H1 (cell line): ENCODE measurements at regions not wholly inside any gene's neighbourhood (a gene's known extent, or its start where the extent isn't known, plus 50 kb on each side); places are given as distances from the start of the nearest gene placed in this dataset.
A peak's percentile ranks its signal among the peaks of the same experiment; 100 is the strongest.

Experiments used
- BRCA1 ChIP-seq: IDR thresholded peaks from 2 replicates; pipeline ENCODE4 v1.6.1; 2012; ENCODE audit warnings: low read depth, low read length, improper control_type of control experiment
- EZH2 ChIP-seq: fragments of 200-600 bp; sonication (generic); IDR thresholded peaks from 2 replicates; pipeline ENCODE4 v1.7.1; 2012; ENCODE audit warnings: low read depth, mild to moderate bottlenecking, moderate library complexity, low read length, inconsistent platforms; ENCODE audit not compliant: severe bottlenecking
- KDM1A ChIP-seq: fragments of 200-600, 300-600 bp; sonication (generic); IDR thresholded peaks from 2 replicates; pipeline ENCODE4 v1.7.1; 2016; ENCODE audit warnings: mild to moderate bottlenecking, low read length, borderline replicate concordance
- NANOG ChIP-seq: IDR thresholded peaks from 2 replicates; pipeline ENCODE4 v1.6.1; 2011; ENCODE audit warnings: low read length, low read depth, mild to moderate bottlenecking, inconsistent platforms; ENCODE audit not compliant: insufficient read depth, poor library complexity, severe bottlenecking
- PHF8 ChIP-seq: fragments of 200-600 bp; sonication (generic); conservative IDR thresholded peaks from 2 replicates; pipeline ENCODE4 v1.7.1; 2012; ENCODE audit warnings: low read depth, mild to moderate bottlenecking, inconsistent platforms, low read length, moderate library complexity
- POLR2A ChIP-seq, 2 experiments: IDR thresholded peaks; 1 replicate in 1 of 2; 2 replicates in 1 of 2; pipeline ENCODE4 v1.6.1; 2011; ENCODE audit warnings: low read depth in 2 of 2, low read length in 2 of 2, mild to moderate bottlenecking in 2 of 2; ENCODE audit errors: control extremely low read depth in 1 of 2
- POLR2AphosphoS5 ChIP-seq: IDR thresholded peaks from 2 replicates; pipeline ENCODE4 v1.6.1; 2011; ENCODE audit warnings: low read depth, low read length
- RAD21 ChIP-seq, 2 experiments: IDR thresholded peaks in 1 of 2; conservative IDR thresholded peaks in 1 of 2; 2 replicates each; pipeline ENCODE4 v1.6.1; 2011; ENCODE audit warnings: low read depth in 2 of 2, low read length in 2 of 2, improper control_type of control experiment in 1 of 2, inconsistent platforms in 1 of 2, mild to moderate bottlenecking in 1 of 2, moderate library complexity in 1 of 2
- SIN3A ChIP-seq, 2 experiments: IDR thresholded peaks in 1 of 2; conservative IDR thresholded peaks in 1 of 2; 2 replicates each; pipeline ENCODE4 v1.6.1; 2011 to 2012; ENCODE audit warnings: low read length in 2 of 2, improper control_type of control experiment in 1 of 2, low read depth in 1 of 2, mild to moderate bottlenecking in 1 of 2
- SIX5 ChIP-seq: IDR thresholded peaks from 2 replicates; pipeline ENCODE4 v1.6.1; 2011; ENCODE audit warnings: mild to moderate bottlenecking, low read depth, low read length
- TEAD4 ChIP-seq: IDR thresholded peaks from 2 replicates; pipeline ENCODE4 v1.6.1; 2012; ENCODE audit warnings: low read depth, low read length, inconsistent platforms, mixed read lengths
- TF ChIP-seq, protein P1 (sequence below), 3 experiments: IDR thresholded peaks; 1 replicate in 2 of 3; 2 replicates in 1 of 3; pipeline versions ENCODE4 v1.5.1 to v1.6.1; 2011; ENCODE audit warnings: low read length in 3 of 3, mild to moderate bottlenecking in 3 of 3, inconsistent platforms in 2 of 3, low read depth in 1 of 3, moderate library complexity in 1 of 3; ENCODE audit not compliant: insufficient read depth in 1 of 3; ENCODE audit errors: control extremely low read depth in 1 of 3

DNA sequence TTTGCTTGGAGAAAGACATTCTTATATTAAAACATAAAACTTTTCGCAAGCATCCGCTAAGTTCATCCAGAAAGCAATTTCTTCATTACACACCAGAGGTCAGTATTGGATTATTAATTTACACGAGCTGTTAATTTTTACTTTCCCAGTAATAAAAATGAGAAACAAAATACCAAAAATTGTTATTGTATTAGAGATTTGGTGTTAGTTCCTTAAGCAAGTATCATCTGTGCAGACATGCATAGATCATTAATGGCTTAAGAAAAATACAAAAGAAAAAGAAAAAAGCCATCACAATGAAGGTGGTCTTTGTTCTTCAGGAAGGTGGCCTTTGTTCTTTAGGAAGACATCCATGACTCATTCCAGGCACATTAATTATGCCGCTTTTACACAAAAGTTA lies 53.6 kb upstream of the HNMT start:
- no peak for TF ChIP-seq POLR2AphosphoS5
- TF ChIP-seq, protein P1, sequence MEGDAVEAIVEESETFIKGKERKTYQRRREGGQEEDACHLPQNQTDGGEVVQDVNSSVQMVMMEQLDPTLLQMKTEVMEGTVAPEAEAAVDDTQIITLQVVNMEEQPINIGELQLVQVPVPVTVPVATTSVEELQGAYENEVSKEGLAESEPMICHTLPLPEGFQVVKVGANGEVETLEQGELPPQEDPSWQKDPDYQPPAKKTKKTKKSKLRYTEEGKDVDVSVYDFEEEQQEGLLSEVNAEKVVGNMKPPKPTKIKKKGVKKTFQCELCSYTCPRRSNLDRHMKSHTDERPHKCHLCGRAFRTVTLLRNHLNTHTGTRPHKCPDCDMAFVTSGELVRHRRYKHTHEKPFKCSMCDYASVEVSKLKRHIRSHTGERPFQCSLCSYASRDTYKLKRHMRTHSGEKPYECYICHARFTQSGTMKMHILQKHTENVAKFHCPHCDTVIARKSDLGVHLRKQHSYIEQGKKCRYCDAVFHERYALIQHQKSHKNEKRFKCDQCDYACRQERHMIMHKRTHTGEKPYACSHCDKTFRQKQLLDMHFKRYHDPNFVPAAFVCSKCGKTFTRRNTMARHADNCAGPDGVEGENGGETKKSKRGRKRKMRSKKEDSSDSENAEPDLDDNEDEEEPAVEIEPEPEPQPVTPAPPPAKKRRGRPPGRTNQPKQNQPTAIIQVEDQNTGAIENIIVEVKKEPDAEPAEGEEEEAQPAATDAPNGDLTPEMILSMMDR (IDR thresholded peaks at IDR 0.05; ENCODE audit: control extremely low read depth in 1 of 3, insufficient read depth in 1 of 3, low read depth in 1 of 3, low read length in 3 of 3), result peak in 2 of 3 experiments; percentile 21 to 28; a peak in 2 of 4 replicates
- no peak for TF ChIP-seq POLR2A (IDR thresholded peaks at IDR 0.05; ENCODE audit: control extremely low read depth in 1 of 2, low read depth in 2 of 2, low read length in 2 of 2)
- no peak for TF ChIP-seq TEAD4
- TF ChIP-seq PHF8, result no peak
- no peak for TF ChIP-seq SIX5
- TF ChIP-seq EZH2, result no peak
- no peak for TF ChIP-seq NANOG
- TF ChIP-seq BRCA1, result no peak
- TF ChIP-seq SIN3A (conservative IDR thresholded peaks at IDR 0.05 in 1 of 2, IDR thresholded peaks at IDR 0.05 in 1 of 2; ENCODE audit: low read depth in 1 of 2, low read length in 2 of 2), result no peak
- TF ChIP-seq RAD21 (IDR thresholded peaks at IDR 0.05 in 1 of 2, conservative IDR thresholded peaks at IDR 0.05 in 1 of 2; ENCODE audit: low read depth in 2 of 2, low read length in 2 of 2), result peak; percentile 49 to 63
- TF ChIP-seq KDM1A, result no peak
